ENCODE measurements at regions not wholly inside any gene's neighbourhood (a gene's known extent, or its start where the extent isn't known, plus 50 kb on each side); places are given as distances from the start of the nearest gene placed in this dataset.

DNA sequence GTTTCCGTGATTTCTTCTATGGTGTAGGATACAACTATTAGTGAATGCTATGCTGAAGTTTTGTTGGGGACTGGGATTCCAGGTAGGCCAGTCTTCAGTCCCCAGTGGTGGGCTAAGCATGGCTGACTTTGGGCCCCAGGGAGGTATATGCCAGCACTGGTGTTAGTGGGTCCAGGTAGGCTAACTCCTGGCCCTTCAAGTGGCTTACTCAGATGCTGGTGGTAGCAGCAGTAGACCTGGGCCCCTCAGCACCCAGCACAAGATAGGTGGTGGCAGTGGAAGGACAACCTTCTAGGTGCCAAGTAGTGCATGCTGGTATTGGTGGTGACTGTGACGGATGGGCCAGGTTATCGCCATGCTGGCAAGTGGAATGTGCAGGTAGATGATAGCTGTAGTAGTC lies 955.1 kb downstream of the TMTC2 start:
- H3K4me3 ChIP-seq = no peak overlapping the region
- no peaks in the 10 kb centered on the region for H3K4me1 ChIP-seq
- no peak overlapping the region for H3K4me2 ChIP-seq
- no peaks in the 10 kb centered on the region for H3K36me3 ChIP-seq
- H3K27ac ChIP-seq = no peak overlapping the region
- no peak for TF ChIP-seq Cebpa-rat (IDR thresholded peaks at IDR 0.05)
- H3K9me3 ChIP-seq = no peaks in the 10 kb centered on the region
- H4K20me1 ChIP-seq = no peaks in the 10 kb centered on the region
- H3K9ac ChIP-seq = no peak overlapping the region
- H3K27me3 ChIP-seq = no peaks in the 10 kb centered on the region

DNA sequence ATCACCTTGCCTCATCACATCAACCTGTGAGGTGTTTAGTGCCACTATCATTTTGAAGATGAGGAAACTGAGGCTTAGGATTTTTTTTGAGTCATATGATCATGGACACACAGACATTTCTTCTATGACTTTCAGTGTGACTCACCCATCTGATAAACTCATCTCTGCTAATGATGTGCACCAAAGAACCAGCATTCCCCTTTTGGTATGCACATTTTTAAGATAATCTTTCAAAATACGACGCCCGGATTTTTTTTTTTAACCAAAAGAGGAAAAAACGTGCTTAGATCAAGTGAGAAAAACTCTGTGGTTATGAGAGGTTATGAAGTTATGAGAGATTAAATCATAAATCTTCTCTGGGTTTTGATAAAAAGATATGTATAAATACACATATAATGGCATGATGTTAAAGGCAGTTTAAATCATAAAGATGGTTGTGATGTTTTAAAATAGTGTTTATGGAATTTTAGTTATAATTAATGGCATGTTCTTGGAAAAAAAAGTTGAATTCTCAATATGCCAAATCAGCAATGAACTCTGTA lies 948.1 kb downstream of the TMTC2 start:
- Histone ChIP-seq H3K4me1 (no peaks in the 10 kb centered on the region), H3K9me3 (no peaks in the 10 kb centered on the region), H3K27ac (no peak overlapping the region), H4K20me1 (no peaks in the 10 kb centered on the region), H3K36me3 (no peaks in the 10 kb centered on the region), H3K4me2 (no peak overlapping the region), H3K9ac (no peak overlapping the region), H3K4me3 (no peak overlapping the region), H3K27me3 (no peaks in the 10 kb centered on the region)
- no peak for TF ChIP-seq Cebpa-rat (IDR thresholded peaks at IDR 0.05)

DNA sequence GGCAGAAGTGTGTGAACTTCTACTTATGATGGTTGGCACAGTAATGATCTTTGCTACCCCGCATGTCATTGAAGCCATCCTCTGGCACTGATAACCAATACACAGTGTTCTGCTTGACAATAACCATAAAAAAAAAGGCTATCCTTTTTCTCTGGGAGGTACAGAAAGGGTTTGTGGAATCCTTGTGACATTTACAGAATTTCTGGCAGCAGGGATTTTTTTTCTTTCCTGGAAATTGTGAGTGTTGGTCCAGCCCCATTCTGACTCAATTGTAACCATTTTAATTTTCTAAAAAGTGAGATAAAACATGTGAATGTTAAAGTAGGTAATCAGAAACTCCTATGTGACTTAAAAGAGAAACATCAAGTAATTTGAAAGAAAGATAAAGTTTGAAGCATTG lies 943.8 kb downstream of the TMTC2 start:
- no peak overlapping the region for H3K4me2 ChIP-seq
- no peak overlapping the region for H3K9ac ChIP-seq
- no peaks in the 10 kb centered on the region for H3K4me1 ChIP-seq
- no peaks in the 10 kb centered on the region for H3K27me3 ChIP-seq
- H3K4me3 ChIP-seq = no peak overlapping the region
- H4K20me1 ChIP-seq = no peaks in the 10 kb centered on the region
- no peak for TF ChIP-seq Cebpa-rat (IDR thresholded peaks at IDR 0.05)
- no peaks in the 10 kb centered on the region for H3K36me3 ChIP-seq
- no peak overlapping the region for H3K27ac ChIP-seq
- no peaks in the 10 kb centered on the region for H3K9me3 ChIP-seq

DNA sequence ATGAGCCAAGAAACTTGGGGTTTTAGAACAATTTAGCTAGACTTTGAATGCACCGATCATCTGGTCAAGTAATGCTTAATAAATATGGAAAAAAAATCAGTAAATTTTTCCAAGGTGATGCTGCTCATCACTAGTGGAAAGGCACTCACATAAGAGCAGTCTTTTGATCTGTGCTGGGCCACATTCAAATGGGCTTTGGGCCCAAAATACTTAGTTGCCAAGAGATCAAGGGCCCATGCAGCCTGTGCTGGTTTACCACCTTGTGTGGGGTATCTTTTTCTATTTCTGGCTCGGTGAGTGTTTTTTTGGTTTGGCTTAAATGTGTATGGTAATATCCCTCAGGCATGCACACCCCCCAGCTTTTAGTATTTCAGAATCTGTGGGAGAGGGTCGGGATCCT lies 943.2 kb downstream of the TMTC2 start:
- no peaks in the 10 kb centered on the region for H3K4me1 ChIP-seq
- no peaks in the 10 kb centered on the region for H3K9me3 ChIP-seq
- no peaks in the 10 kb centered on the region for H4K20me1 ChIP-seq
- no peak overlapping the region for H3K9ac ChIP-seq
- no peak overlapping the region for H3K4me3 ChIP-seq
- no peak overlapping the region for H3K27ac ChIP-seq
- no peaks in the 10 kb centered on the region for H3K27me3 ChIP-seq
- TF ChIP-seq Cebpa-rat (IDR thresholded peaks at IDR 0.05) = no peak
- H3K36me3 ChIP-seq = no peaks in the 10 kb centered on the region
- H3K4me2 ChIP-seq = no peak overlapping the region

DNA sequence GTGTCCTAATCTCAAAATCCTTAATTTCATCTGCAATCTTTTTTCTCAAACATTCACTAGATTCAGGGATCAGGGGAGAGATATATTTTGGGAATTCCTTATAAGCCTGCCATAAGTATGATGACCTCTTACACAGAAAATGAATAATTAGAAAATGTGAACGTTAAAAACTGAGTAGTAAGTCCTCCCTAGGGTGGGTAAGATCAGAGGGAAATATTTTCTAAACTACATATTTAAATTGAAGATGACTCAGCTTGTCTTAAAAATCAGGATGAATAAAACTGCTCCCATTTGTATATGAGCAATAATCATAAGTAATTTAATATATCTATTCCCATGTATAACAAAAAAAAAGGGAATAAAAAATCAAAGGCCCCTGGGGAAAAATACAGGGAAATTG lies 935.5 kb downstream of the TMTC2 start:
- Histone ChIP-seq H3K9ac (no peak overlapping the region), H3K27me3 (no peaks in the 10 kb centered on the region), H3K4me2 (no peak overlapping the region), H3K27ac (no peak overlapping the region), H3K9me3 (no peaks in the 10 kb centered on the region), H3K36me3 (no peaks in the 10 kb centered on the region), H4K20me1 (no peaks in the 10 kb centered on the region), H3K4me3 (no peak overlapping the region), H3K4me1 (no peaks in the 10 kb centered on the region)
- TF ChIP-seq Cebpa-rat (IDR thresholded peaks at IDR 0.05) = no peak

DNA sequence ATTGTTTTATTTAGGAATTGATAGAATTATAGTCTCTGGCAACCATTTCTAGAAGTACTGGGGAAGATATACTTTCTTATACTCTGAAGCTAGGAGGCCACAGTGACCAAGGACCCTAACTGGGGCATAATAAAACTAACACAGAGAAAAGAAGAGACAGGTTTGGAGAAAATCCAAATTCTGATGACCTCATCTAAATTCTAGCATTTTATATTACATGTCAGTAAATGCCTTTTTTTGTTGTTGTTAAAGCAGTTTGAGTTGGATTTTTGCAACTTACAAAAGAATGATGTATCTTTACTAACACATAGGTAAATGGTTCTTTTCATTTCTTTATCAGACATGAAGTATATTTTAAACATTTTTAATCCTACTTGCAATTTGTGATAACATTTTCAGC lies 933.3 kb downstream of the TMTC2 start:
- H3K27ac ChIP-seq = no peak overlapping the region
- no peak overlapping the region for H3K4me3 ChIP-seq
- no peaks in the 10 kb centered on the region for H3K4me1 ChIP-seq
- H3K9me3 ChIP-seq = peaks cover 4% of the 10 kb centered on the region
- no peaks in the 10 kb centered on the region for H3K36me3 ChIP-seq
- H3K27me3 ChIP-seq = no peaks in the 10 kb centered on the region
- no peak for TF ChIP-seq Cebpa-rat (IDR thresholded peaks at IDR 0.05)
- H3K9ac ChIP-seq = no peak overlapping the region
- H4K20me1 ChIP-seq = no peaks in the 10 kb centered on the region
- H3K4me2 ChIP-seq = no peak overlapping the region

DNA sequence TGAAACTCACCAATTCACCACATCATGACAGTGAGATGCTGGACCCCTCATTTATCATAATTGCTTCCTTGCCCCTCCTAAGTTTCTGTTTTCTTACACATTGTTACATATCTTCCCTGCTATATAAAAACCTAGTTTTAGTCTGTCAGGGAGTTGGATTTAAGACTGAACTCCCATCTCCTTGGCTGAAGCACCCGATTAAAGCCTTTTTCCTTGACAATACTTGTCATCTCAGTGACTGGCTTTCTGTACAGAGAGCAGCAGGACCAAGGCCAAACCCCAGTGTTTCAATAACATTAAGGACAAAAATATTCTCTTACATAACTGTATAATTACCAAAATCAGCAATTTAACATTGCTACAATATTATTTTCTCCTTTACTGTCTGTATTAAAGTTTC lies 928.4 kb downstream of the TMTC2 start:
- no peaks in the 10 kb centered on the region for H3K27me3 ChIP-seq
- no peak overlapping the region for H3K4me3 ChIP-seq
- TF ChIP-seq Cebpa-rat (IDR thresholded peaks at IDR 0.05) = no peak
- no peaks in the 10 kb centered on the region for H3K4me1 ChIP-seq
- H3K9ac ChIP-seq = no peak overlapping the region
- no peak overlapping the region for H3K4me2 ChIP-seq
- H3K9me3 ChIP-seq = peaks cover 6% of the 10 kb centered on the region
- no peak overlapping the region for H3K27ac ChIP-seq
- no peaks in the 10 kb centered on the region for H4K20me1 ChIP-seq
- H3K36me3 ChIP-seq = no peaks in the 10 kb centered on the region

DNA sequence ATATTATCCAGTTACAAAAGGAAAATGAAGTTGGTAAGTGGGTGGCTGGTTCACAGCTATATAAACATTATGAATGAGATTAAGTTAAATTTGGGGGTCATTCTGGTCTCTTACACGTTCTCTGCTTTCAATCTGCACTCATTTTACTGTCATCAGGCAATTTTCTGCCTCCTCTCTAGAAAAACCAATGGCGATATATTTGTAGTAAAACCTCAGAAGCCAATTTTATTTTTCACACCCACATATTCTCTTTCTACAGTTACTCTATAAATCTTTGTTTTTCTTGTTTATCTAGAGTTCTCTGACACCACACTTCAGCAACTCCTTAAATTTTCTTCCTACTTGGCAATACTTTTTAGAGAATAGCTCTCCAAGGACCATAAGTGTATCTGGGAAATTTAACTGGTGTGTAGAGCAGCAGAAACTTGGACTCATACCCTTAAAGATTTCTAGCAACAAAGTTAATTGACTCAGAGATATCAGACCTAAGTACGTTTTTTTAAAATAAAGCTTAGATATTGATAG lies 926.9 kb downstream of the TMTC2 start:
- Histone ChIP-seq H3K9me3 (peaks cover 6% of the 10 kb centered on the region), H3K36me3 (no peaks in the 10 kb centered on the region)
- no peak for TF ChIP-seq Cebpa-rat (IDR thresholded peaks at IDR 0.05)

DNA sequence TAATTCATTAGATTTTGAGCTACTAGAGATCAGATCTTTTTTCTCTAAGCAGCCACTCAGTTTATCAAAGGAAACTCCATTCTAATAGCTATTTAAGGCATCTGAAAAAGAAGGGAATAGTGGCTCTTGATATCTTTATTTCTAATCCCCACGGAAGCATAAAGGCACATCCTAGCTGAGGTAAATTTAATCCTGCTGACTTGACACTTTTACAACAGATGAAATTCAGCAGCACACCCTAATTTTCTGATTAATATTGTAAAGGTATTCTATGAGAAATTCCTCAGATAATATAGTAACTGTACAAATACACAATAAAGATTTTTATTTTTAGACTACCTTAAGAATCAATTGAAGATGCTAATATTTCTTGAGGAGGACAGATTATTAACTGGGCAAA lies 916.4 kb downstream of the TMTC2 start:
- Histone ChIP-seq H3K27ac (no peak overlapping the region), H3K4me3 (no peak overlapping the region), H3K36me3 (no peaks in the 10 kb centered on the region), H3K27me3 (no peaks in the 10 kb centered on the region), H3K4me1 (no peaks in the 10 kb centered on the region), H3K9ac (no peak overlapping the region), H4K20me1 (no peaks in the 10 kb centered on the region), H3K9me3 (peaks cover 24% of the 10 kb centered on the region), H3K4me2 (no peak overlapping the region)
- no peak for TF ChIP-seq Cebpa-rat (IDR thresholded peaks at IDR 0.05)

More for the DNA sequence above, 926.9 kb downstream of the TMTC2 start:
- Histone ChIP-seq H3K27me3 (no peaks in the 10 kb centered on the region), H3K4me3 (no peak overlapping the region), H3K27ac (no peak overlapping the region), H3K4me2 (no peak overlapping the region), H3K4me1 (no peaks in the 10 kb centered on the region), H4K20me1 (no peaks in the 10 kb centered on the region), H3K9ac (no peak overlapping the region)

DNA sequence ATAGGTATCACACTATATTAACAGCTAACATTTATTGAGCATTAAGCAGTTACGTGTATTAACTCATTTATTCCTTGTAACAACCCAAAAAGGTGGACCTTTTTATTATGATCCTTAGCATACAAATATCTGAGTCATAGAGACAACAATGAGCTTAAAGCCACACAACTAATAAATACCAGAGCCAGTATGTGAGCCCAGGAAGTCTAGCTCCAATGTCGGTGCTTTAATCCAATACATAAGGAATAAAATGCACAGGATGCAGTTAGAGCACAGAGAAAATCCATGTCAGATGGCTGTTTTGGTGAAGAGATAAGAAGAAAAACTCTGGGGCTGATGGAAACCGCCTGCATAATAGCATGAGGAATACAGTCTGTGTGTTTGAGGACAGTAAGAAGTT lies 888.6 kb downstream of the TMTC2 start:
- Histone ChIP-seq H3K36me3 (no peaks in the 10 kb centered on the region), H3K4me2 (no peak overlapping the region), H3K27ac (no peak overlapping the region), H3K4me1 (no peaks in the 10 kb centered on the region), H4K20me1 (no peaks in the 10 kb centered on the region), H3K27me3 (no peaks in the 10 kb centered on the region), H3K4me3 (no peak overlapping the region), H3K9me3 (no peaks in the 10 kb centered on the region), H3K9ac (no peak overlapping the region)
- no peak for TF ChIP-seq Cebpa-rat (IDR thresholded peaks at IDR 0.05)

DNA sequence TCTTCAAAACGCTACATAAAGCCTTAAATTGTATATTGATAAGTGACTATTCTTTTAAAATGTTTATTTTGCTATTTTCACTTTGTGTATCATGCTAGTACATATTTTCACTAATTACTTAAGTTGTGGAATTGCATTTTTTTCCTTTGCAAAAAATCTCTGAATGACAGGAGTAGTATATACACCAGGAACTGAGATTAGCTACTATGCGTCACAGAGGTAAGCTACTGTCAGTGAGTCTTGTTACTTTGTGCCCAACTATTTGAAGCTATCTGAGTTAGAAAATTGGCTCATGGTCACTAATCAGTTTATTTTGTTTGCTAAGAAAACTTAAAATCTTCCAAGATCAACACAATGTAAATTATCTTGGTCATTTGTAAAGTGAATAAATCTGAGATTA lies 887.4 kb downstream of the TMTC2 start:
- Histone ChIP-seq H3K27ac (no peak overlapping the region), H3K4me1 (no peaks in the 10 kb centered on the region), H3K27me3 (no peaks in the 10 kb centered on the region), H3K36me3 (no peaks in the 10 kb centered on the region), H3K4me2 (no peak overlapping the region), H3K9ac (no peak overlapping the region), H3K4me3 (no peak overlapping the region), H3K9me3 (no peaks in the 10 kb centered on the region), H4K20me1 (no peaks in the 10 kb centered on the region)
- TF ChIP-seq Cebpa-rat (IDR thresholded peaks at IDR 0.05) = no peak
